Activated B cell treated with CpG ODN at 0.5 μM for 24 hours (primary cell): ENCODE measurements at regions not wholly inside any gene's neighbourhood (a gene's known extent, or its start where the extent isn't known, plus 50 kb on each side); places are given as distances from the start of the nearest gene placed in this dataset.

Experiments
- ATAC-seq: fragments of 200-7000 bp; cut with Tn5 transposase; one replicate; pipeline ENCODE4 v1.10.0; 2021; ENCODE audit warnings: low read depth, mild to moderate bottlenecking, moderate library complexity
- CTCF ChIA-PET: fragments of 350-600 bp; sonication (Branson Sonifier 250); formaldehyde crosslinking; loops from one replicate; lab custom pipeline; 2021; ENCODE audit warnings: antibody characterized with exemption; lab: Charles Lee
- POLR2A ChIA-PET: fragments of 350-600 bp; sonication (Branson Sonifier 250); formaldehyde crosslinking; loops from one replicate; lab custom pipeline; 2021; ENCODE audit warnings: antibody characterized with exemption; lab: Charles Lee
- DNase-seq: peaks from one replicate; pipeline ENCODE4 v3.0.0; 2022
- H3K27ac Mint-ChIP-seq: one replicate; pipeline ENCODE4 v1.8.0; 2020; ENCODE audit warnings: mixed read lengths
- H3K27me3 Mint-ChIP-seq: one replicate; pipeline ENCODE4 v1.8.0; 2021; ENCODE audit warnings: mixed read lengths
- H3K36me3 Mint-ChIP-seq: one replicate; pipeline ENCODE4 v1.8.0; 2021; ENCODE audit warnings: low read depth, mixed read lengths
- H3K4me1 Mint-ChIP-seq: one replicate; pipeline ENCODE4 v1.8.0; 2021; ENCODE audit warnings: mixed read lengths
- H3K4me3 Mint-ChIP-seq: one replicate; pipeline ENCODE4 v1.8.0; 2020; ENCODE audit warnings: mild to moderate bottlenecking, mixed read lengths
- H3K9me3 Mint-ChIP-seq: one replicate; pipeline ENCODE4 v1.8.0; 2020; ENCODE audit warnings: mixed read lengths
- CTCF ChIP-seq: fragments of 200-600 bp; IDR thresholded peaks from one replicate; pipeline ENCODE4 v1.8.0; 2022; ENCODE audit warnings: antibody characterized with exemption, mild to moderate bottlenecking
- intact Hi-C: fragments of 100-400 bp; cut with micrococcal nuclease; formaldehyde crosslinking; loops from one replicate; pipeline ENCODE4 v1.15.1; 2024

GRCh38 chr10:130792096-130792845 is 519.2 kb downstream of the TCERG1L start:
- TF ChIP-seq CTCF = no peak
- ATAC-seq = no peak
- intact Hi-C loops = no loop called here
- ChIA-PET CTCF (no interaction called here), POLR2A (no interaction called here)
- Mint-ChIP-seq H3K27ac (no peak overlapping the region), H3K4me1 (no peaks in the 10 kb centered on the region), H3K27me3 (no peaks in the 10 kb centered on the region), H3K36me3 (no peaks in the 10 kb centered on the region), H3K9me3 (no peaks in the 10 kb centered on the region), H3K4me3 (no peak overlapping the region)
- DNase-seq = no peak

GRCh38 chr10:130795819-130796218 is 515.7 kb downstream of the TCERG1L start:
- H3K27me3 Mint-ChIP-seq = no peaks in the 10 kb centered on the region
- no peak for TF ChIP-seq CTCF
- CTCF ChIA-PET = no interaction called here
- DNase-seq = no peak
- H3K9me3 Mint-ChIP-seq = no peaks in the 10 kb centered on the region
- H3K4me1 Mint-ChIP-seq = no peaks in the 10 kb centered on the region
- no peak overlapping the region for H3K27ac Mint-ChIP-seq
- no peaks in the 10 kb centered on the region for H3K36me3 Mint-ChIP-seq
- intact Hi-C loops = no loop called here
- ATAC-seq = no peak
- POLR2A ChIA-PET = no interaction called here
- no peak overlapping the region for H3K4me3 Mint-ChIP-seq

- no peak for TF ChIP-seq CTCF
- Mint-ChIP-seq H3K27me3 (no peaks in the 10 kb centered on the region), H3K27ac (no peak overlapping the region), H3K36me3 (no peaks in the 10 kb centered on the region), H3K4me3 (no peak overlapping the region), H3K4me1 (no peaks in the 10 kb centered on the region), H3K9me3 (peaks cover 2% of the 10 kb centered on the region)
- intact Hi-C loops = no loop called here
- CTCF ChIA-PET = no interaction called here
- POLR2A ChIA-PET = no interaction called here
- no peak for ATAC-seq
- no peak for DNase-seq
Observed at GRCh38 chr10:130799532-130799931, 512.0 kb downstream of the TCERG1L start.

- TF ChIP-seq CTCF = no peak
- Mint-ChIP-seq H3K4me3 (no peak overlapping the region), H3K27ac (no peak overlapping the region), H3K27me3 (no peaks in the 10 kb centered on the region), H3K36me3 (no peaks in the 10 kb centered on the region), H3K4me1 (no peaks in the 10 kb centered on the region), H3K9me3 (peaks cover 2% of the 10 kb centered on the region)
- ChIA-PET CTCF (no interaction called here), POLR2A (no interaction called here)
- ATAC-seq (no peak), DNase-seq (no peak)
- intact Hi-C loops = no loop called here
Observed at GRCh38 chr10:130800281-130800680, 511.2 kb downstream of the TCERG1L start.

- Mint-ChIP-seq H3K9me3 (peaks cover 2% of the 10 kb centered on the region), H3K36me3 (no peaks in the 10 kb centered on the region), H3K4me3 (no peak overlapping the region), H3K27ac (no peak overlapping the region), H3K4me1 (no peaks in the 10 kb centered on the region), H3K27me3 (no peaks in the 10 kb centered on the region)
- no peak for DNase-seq
- intact Hi-C loops = no loop called here
- POLR2A ChIA-PET = no interaction called here
- CTCF ChIA-PET = no interaction called here
- no peak for ATAC-seq
- no peak for TF ChIP-seq CTCF
Observed at GRCh38 chr10:130801276-130801675, 510.2 kb downstream of the TCERG1L start.
